OCI-LY1 (cell line): ENCODE measurements at regions not wholly inside any gene's neighbourhood (a gene's known extent, or its start where the extent isn't known, plus 50 kb on each side); places are given as distances from the start of the nearest gene placed in this dataset.
"Not testable (repeated sequence)": the region's sequence is repeated elsewhere in the genome, so short reads cannot be mapped to it uniquely, and the experiment has no call there.

Experiments used
- EZH2 ChIP-seq: fragments of 200-600 bp; sonication (generic), shearing (Covaris generic); IDR thresholded peaks from 2 replicates; pipeline ENCODE4 v1.8.0; 2017; ENCODE audit warnings: borderline replicate concordance, mixed run types, mild to moderate bottlenecking, antibody characterized with exemption, low read length, moderate library complexity, mixed read lengths
- TF ChIP-seq, protein P1 (sequence below): fragments of 200-600 bp; sonication (generic), shearing (Covaris generic); IDR thresholded peaks from 2 replicates; pipeline ENCODE4 v1.5.1; 2017; ENCODE audit warnings: mild to moderate bottlenecking, antibody characterized with exemption, low read length, moderate library complexity, mixed read lengths

DNA sequence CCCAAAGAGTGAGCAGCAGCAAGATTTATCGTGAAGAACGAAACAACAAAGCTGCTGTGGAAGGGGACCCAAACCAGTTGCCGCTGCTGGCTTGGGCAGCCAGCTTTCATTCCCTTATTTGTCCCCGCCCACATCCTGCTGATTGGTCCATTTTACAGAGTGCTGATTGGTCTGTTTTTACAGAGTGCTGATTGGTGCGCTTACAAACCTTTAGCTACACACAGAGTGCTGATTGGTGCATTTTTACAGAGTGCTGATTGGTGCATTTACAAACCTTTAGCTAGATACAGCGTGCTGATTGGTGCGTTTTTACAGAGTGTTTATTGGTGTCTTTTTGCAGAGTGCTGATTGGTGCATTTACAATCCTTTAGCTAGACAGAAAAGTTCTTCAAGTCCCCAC is 304.2 kb downstream of the RWDD3 start:
- TF ChIP-seq, protein P1, sequence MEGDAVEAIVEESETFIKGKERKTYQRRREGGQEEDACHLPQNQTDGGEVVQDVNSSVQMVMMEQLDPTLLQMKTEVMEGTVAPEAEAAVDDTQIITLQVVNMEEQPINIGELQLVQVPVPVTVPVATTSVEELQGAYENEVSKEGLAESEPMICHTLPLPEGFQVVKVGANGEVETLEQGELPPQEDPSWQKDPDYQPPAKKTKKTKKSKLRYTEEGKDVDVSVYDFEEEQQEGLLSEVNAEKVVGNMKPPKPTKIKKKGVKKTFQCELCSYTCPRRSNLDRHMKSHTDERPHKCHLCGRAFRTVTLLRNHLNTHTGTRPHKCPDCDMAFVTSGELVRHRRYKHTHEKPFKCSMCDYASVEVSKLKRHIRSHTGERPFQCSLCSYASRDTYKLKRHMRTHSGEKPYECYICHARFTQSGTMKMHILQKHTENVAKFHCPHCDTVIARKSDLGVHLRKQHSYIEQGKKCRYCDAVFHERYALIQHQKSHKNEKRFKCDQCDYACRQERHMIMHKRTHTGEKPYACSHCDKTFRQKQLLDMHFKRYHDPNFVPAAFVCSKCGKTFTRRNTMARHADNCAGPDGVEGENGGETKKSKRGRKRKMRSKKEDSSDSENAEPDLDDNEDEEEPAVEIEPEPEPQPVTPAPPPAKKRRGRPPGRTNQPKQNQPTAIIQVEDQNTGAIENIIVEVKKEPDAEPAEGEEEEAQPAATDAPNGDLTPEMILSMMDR = not testable (repeated sequence)
- not testable (repeated sequence) for TF ChIP-seq EZH2
